ENCODE measurements at regions not wholly inside any gene's neighbourhood (a gene's known extent, or its start where the extent isn't known, plus 50 kb on each side); places are given as distances from the start of the nearest gene placed in this dataset.

GRCh38 chr5:133864711-133865110 lies 103.7 kb downstream of the C5orf15 start:
- TF ChIP-seq TARDBP (IDR thresholded peaks at IDR 0.05): no peak
- no peak for TF ChIP-seq BHLHE40 (IDR thresholded peaks at IDR 0.05; ENCODE audit: borderline replicate concordance)
- TF ChIP-seq HDGF (IDR thresholded peaks at IDR 0.05; ENCODE audit: borderline replicate concordance): no peak
- no peak for TF ChIP-seq ARNT (IDR thresholded peaks at IDR 0.05)
- no peak for TF ChIP-seq FOXA1 (IDR thresholded peaks at IDR 0.05)
- TF ChIP-seq FOXM1 (IDR thresholded peaks at IDR 0.05; ENCODE audit: borderline replicate concordance): no peak
- TF ChIP-seq SP1 (IDR thresholded peaks at IDR 0.05): no peak
- no peak for TF ChIP-seq LEF1 (IDR thresholded peaks at IDR 0.05; ENCODE audit: borderline replicate concordance)
- TF ChIP-seq ELF4 (IDR thresholded peaks at IDR 0.05): no peak
- no peak for TF ChIP-seq NFRKB (IDR thresholded peaks at IDR 0.05)
- TF ChIP-seq SUZ12 (IDR thresholded peaks at IDR 0.05): no peak

All from HEK293T (cell line).